Medulla oblongata (tissue), 1 donor: ENCODE measurements at regions not wholly inside any gene's neighbourhood (a gene's known extent, or its start where the extent isn't known, plus 50 kb on each side); places are given as distances from the start of the nearest gene placed in this dataset.

Experiments
- DNase-seq: peaks from one replicate; pipeline ENCODE4 v3.0.0-alpha.2; 2015; ENCODE audit errors: extremely low spot score

DNA sequence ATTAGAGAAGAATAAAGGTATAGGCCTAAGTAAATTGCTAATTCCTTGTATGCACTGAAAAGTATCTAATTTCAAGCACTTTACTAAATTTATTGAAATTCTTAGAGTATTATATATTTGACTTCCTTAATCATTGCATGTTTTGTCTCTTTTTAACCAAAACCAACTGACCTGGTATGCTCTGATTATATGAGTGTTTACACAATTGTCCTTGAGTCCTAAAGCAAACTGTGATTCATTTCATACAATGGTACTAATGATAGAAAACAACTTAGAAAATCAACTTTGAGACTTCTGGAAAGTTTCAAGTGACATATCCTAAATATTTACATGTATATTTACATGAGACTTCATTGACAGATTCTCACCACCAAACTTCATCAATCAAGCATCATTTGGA is 1177.1 kb downstream of the ADGRL3 start:
- no peak for DNase-seq

DNA sequence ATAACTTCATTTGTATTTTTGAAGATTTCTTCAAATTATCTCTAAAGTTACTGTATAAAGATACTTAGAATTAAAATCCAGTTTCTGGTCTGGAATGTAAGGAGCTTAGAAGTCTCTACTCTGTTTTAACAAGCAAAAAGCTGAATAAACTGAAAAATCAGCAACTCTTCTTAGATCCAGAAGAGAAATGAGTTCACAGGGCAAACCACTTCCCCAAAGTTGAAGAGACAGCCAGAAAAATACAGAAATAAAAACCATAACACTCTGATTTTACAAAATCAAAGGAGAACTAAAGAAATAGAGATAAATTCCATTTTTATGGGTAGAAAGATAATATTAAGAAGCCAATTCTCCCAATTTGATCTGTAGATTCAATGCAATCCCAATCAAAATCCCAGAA is 1166.8 kb downstream of the ADGRL3 start:
- peak; percentile 45 for DNase-seq

DNA sequence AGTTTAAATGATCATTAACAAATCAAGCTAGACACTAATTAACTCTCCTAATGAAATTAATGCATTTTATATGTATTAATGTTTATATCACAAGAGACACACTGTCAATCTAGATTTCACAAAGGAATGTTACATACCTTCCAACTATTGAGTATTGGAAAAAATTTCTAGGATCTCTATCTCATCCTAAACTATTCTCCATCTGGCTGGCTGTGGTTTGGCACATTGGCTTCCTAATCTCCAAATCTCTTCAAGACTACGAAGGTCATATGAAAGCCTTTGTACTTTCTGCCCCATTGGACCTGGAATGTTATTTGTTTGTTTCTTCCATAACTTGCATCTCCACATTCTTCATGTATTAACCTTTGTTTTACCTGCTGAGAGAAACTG is 1160.0 kb downstream of the ADGRL3 start:
- DNase-seq, result no peak

DNA sequence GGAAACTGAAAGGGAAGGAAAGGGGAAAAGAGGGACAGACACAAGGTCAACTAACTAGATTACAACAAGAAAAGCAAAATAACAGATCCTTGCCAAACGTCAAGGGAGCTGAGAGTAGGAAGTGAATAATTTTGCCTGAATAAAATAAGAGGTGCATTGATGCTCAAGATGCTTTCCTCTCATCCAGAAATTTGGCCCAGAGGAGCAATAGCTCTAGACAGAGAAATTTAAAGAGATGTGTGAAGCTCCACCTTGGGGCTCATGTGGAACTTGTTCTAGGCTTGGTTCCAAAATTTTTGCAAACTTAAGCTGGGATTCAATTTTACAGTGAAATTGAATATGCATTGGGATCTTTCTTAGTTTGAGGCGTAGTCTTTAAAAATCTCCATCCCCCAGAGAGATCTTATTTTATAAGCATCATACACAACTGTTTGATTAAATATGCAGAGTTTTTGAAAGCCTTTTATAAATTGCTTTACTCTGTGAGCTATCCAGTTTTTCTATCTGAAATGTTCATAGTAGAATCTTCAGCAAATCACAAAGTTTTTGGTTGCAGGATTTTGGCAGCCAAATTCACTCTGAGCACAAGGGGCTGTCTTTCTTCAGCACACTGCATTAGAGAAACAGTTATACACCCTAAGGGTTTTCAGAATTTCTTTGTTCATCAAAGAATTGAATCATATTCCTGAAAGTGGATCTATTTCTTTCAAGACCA is 1159.5 kb downstream of the ADGRL3 start:
- no peak for DNase-seq

DNA sequence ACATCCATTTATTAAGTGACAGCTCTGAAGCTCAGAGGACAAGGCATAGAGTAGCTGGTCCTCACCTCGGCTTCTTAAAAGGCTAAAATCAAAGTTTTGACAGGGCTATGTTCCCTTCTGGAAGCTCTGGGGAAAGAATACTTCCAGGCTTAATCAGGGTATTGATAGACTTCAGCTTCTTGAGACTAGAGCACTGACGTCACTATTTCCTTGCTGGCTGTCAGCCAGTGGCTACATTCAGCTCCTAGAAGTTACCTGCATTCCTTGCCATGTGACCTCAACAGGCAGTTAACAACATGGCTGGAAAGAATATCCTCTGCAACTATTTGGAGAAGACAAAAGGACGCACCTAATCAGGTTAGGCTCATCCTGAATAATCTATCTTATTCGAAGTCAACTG is 1144.8 kb downstream of the ADGRL3 start:
- DNase-seq, result no peak

DNA sequence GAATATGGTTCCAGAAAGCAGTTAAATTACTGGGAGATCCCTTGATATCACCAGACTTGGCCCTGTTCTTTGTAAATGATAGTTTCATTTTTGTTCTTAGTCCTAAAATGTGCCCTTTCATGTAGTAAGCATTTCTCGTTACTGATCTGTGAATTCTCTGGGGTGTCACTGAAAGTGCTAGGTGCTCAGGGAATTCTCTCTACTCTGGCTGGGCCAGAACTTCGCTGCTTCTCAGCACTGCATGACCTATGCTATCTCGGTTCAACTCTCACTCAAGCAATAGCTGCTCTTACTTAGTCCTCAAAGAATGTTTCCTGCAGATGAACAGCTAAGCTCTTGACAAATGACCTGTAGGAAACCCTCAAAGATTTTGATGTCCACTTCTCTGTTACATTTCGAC is 1144.3 kb downstream of the ADGRL3 start:
- DNase-seq, result no peak

DNA sequence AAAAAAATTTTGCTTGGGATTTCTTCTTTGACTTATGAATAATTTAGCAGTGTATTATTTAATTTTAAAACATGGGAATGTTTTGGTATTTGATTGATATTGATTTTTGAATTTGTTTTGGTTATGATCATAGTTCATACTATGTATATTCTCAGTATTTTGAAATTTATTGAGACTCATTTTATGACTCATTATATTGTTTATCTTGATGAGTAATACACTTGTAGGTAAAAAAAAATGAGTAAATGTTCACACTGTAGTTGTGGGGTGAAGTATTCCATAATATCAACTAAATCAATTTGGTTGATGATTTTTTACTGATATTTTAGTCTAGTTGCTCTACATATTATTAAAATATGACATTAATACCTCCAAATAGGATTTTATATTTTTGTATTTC is 1142.2 kb downstream of the ADGRL3 start:
- no peak for DNase-seq

DNA sequence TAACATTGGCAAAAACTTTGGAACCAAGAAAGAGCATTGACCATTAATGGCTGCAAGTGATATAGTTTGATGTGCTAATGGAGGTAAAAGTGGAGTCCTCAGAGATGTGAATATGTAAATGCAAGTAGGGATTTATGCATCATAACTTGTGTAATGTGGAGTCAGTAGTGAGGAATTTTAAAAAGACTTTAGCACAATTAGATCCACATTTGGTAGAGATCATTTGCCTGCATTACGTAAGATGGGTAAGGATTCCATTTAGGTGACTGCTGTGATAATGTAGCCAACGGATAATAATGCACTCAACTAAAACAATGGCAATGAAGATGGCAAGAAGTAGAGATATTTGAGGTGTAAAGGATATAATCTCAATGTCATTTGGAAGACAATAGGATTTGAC is 1128.4 kb downstream of the ADGRL3 start:
- no peak for DNase-seq

DNA sequence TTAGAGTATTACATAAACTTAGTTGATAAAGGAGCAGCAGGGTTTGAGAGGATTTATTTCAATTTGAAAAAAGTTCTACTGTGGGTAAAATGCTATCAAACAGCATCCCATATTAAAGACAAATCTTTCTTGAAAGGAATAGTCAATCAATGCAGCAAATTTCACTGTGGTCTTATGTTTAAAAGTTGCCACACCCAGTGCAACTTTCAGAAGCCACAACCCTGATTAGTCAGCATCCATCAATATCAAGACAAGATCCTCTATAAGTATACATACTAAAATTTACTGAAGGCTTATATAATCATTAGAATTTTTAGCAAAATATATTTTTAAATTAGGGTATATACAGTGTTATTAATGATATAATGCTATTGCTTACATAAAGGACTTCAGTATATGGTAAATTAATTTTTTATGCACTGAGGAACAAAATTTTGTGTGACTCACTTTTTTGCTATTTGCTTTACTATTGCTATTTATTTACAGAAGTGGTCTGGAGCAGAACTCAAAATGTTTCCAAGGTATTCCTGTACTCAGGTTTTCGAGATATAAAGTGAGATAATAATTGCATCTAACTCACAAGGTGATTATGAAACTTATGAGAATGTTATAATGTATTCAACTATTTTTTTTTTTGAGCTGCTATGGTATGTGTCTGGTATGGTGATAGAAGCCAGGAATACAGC is 1127.6 kb downstream of the ADGRL3 start:
- DNase-seq, result no peak

DNA sequence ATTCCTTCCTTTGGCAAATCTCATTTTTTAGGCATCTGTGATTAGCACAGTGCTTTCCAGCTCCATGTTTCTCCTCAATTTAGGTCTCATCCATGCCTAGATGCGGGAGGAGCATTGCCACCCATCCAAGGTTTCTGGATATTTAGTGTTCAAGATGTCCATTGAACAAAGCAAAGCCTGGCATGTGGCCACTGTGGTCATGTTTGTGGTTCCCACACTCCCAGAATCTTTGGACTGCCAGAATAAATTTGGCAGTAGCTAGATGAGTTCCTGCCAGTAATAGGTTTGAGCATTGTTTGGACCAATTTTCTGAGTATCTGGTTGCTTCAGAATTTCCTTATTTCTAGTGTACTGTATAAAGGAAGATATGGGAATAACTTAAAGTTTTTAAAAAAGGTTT is 1124.1 kb downstream of the ADGRL3 start:
- DNase-seq, result peak; percentile 24

DNA sequence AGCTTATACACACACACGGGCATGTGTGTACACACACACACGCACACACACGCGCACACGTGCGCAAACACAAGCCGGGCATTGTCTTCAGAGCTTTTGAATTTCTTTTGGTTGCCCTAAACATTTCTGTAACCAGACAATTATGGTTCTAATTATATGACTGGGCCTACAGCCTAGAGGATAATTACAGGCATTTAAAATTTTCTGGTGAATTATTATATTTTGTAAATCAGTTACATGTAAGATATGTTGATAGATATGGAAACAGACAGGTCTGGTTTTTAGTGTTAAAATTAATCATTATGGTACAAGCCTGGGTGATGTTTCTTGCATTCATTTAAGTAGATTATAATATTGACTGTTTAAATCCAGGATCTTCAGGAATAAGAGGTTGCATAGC is 1120.5 kb downstream of the ADGRL3 start:
- DNase-seq, result no peak

DNA sequence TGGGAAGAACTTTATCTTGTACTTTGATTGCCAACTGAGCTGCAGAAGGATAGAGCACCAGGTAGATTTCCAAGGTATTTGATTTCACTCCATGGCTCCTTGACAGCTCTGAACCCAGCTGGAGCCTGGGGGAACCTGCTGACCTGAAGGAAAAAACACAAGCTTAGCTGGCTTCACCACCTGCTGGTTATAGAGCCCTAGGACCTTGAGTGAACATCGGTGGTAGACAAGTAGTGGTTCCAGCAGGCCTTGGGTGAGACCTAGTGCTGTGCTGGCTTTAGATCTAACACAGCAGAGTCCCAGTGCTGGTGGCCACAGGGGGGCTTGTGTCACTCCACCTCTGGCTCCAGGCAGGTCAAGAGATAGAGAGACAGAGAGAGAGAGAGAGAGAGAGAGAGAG is 1102.6 kb downstream of the ADGRL3 start:
- no peak for DNase-seq

DNA sequence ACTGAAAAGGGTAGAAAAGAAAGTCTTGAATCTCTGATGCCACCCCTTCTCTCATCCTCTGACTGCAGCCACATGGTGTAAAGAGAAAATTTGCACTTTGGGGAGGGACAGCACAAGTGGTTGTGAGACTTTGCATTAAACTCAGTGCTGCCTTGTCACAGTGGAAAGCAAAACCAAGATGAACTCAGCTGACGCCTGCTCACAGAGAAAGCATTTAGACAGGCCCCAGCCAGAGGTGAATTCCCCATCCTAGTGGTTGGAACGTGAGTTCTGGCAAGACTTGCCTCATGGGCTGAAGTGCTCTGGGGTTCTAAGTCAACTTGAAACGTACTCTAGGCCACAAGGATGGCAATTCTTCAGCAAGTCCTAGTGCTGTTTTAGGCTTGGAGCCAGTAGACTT is 1101.4 kb downstream of the ADGRL3 start:
- no peak for DNase-seq

DNA sequence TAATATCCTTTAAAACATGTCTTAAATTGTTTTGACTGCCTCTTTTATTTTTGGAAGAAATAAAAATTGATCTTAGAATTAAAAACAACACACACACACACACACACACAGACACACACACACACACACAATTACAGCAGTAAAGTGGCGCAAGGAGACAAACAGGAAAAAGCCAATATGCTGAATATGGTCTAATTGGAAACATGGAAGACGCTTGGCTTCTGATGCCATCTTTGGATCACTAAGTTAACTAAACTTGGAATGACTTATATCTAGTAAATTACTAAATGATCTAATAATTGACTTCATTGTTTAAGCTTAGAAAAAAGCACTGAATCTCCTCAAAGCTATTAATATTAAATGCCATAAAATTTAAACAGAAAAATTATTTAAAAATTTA is 1093.4 kb downstream of the ADGRL3 start:
- no peak for DNase-seq

DNA sequence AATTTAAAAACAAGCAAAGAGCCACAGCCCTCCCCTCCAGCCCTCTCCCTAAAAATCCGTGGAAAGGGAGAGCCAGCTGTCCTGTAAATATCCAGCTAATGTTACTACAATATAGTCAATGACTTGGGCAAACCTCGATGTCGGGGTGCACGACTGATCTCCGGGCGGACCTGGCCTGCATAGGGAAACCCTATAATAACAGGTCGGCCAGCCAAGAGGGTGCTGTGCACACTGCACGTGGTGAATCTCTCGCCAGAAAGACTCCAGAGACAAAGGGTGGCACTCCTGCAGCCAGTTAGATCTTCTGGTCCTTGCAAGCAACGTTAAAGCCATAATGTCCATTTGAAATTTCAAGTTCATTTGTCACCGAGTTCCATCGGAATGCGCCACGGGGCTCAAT is 1092.8 kb downstream of the ADGRL3 start:
- DNase-seq, result no peak

DNA sequence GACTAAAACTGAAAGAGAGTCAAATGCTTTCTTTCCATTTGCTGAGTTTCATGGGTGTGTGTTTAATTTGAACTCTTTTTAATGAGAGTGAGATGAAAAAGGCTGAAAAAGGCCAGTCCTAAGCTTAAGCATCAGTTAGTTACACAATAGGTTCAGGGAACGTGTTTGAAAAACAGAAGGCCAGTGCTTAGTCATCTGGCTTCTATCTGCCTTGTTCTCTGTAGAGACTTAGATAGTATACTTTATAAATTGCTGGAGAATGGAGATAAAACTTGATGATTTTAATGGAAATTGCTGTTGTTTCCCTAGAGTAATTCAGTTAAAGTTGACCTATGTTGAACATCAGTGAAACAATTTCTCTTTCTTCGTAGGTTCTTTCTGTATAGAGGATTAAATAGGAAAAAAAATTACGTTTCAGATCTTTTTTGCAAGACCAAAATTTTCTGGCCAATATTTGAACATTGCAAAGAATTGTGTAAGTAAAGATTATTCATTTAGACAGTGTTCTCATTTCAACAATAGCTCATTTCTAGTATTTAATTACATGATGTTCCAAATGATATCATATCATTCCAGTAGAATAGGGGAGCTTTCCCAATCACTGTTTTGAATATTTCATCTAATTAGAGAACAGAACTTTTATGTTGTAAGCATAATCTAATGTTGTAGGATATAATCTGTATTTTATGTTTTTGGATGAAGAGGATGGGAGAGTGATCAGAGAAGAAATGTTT is 1088.8 kb downstream of the ADGRL3 start:
- no peak for DNase-seq

DNA sequence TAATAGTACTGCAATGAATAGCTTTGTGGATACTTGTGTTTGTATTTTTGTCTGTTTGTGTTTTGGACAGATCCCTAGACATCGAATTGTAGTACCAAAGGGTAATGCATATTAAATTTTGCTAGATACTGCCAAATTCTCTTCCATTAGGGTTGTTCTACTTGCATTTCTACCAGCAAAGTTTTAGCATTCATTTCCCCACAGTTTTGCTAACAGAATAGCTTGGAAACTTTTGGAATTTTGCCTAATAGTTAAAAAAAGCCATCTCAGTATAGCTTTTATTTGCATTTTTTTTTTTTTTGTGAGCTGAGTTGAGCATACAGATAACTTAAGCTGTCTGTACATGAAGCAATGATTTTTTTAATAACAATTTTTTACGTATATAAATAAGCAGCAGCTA is 1084.9 kb downstream of the ADGRL3 start:
- no peak for DNase-seq

DNA sequence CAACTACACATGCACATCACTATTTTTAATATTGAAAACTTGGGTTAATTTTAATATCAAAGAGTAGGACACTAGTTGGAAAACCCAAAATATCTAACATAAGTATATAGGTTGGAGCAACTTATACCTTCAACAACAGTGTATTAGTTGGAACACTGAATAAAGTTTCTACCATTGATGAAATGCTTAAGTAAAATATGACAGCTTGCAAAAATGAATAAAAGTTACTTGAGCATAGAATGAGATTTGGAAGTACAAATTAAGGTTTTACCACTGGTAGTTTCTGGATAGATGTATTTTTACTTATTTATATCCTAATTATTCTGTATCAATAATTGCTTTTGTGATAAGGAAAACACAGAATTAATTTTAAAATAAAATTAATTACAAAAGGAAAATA is 1079.6 kb downstream of the ADGRL3 start:
- no peak for DNase-seq

DNA sequence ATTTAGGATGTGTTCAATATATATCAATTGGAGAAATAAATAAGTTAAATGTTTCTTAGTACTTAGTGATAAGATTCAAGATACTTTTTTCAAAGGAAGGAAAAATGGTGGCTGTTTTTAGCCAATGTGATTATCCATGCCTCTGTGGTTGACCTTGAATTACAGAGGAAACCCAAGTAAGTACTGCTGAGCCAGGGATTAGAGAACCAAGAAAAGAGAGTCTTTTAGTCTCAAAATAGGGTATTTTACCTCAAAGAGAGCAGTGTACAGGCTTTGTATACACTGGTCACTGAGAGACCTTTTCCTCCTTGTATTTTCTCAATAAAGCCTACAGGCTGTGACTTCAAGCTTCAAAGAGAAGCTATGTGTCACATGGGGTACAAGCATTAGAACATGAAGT is 1075.3 kb downstream of the ADGRL3 start:
- no peak for DNase-seq

DNA sequence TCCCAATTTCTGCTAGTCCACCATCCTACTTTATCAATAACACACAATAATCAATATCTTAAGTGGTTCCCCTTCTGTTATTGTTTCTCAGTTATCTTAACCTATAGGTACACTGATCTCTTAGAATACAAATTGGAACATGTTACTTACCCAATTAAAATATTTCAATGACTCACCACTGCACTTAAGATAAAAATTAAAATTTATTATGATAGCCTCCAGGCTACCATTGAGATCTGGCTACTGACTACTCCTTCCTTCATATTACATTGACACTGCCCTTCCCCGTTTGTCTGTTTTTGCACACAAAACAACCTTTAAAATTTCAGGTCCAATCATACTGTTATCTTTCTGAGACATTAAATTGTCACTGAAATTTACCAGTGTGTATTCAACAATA is 1074.7 kb downstream of the ADGRL3 start:
- DNase-seq, result no peak

DNA sequence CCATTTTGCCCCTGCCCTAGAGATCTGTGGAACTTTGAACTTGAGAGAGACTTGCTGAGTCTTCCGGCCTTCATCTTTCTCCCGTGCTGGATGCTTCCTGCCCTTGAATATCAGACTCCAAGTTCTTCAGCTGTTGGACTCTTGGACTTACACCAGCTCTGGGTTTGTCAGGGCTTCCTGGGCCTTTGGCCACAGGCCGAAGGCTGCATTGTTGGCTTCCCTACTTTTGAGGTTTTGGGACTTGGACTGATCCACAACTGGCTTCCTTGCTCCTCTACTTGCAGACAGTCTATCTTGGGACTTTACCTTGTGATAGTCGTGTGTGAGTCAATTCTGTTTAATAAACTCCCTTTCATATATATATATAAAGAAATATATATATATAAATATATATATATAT is 1071.0 kb downstream of the ADGRL3 start:
- DNase-seq, result no peak

DNA sequence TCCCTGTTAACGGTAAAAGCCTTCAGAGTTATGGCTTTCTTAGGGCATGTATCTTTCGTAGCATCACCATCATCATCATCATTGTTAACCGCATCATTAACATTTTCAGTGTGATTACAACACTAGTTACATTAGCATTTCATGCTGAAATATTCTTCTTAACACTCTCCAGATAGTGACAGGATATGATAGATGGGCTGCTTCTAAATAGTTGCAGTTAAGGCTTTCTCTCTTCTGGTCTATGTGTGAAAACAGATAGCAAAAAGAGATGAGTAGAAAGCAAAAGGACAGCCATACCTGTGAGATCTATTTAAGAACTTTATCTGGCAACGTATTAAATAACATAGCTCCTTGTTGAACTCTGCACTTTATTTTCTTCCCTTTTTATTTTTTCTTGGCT is 1069.8 kb downstream of the ADGRL3 start:
- DNase-seq, result no peak

DNA sequence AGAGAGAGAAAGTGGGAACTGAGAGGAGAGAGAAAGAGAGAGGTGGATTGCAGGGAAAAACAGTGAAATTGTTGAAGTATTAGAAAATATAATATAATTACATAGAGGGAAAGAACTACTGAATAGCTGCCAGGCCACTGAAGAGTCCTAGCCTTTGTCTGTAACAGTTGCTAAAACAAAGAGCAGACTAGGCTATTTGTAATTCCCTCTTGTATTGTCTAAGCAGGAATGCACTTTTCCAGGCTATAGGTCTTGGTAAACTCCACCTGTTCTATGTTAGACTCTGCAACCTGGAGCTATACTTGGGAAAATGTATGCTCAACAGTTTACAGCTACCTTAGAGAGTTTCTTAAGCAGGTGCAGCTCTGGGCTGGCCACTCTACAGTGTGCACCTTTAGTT is 1063.3 kb downstream of the ADGRL3 start:
- DNase-seq, result no peak
